K562 (cell line): ENCODE measurements at regions not wholly inside any gene's neighbourhood (a gene's known extent, or its start where the extent isn't known, plus 50 kb on each side); places are given as distances from the start of the nearest gene placed in this dataset.

Source experiments
- ATAC-seq: fragments of 200-7000 bp; cut with Tn5 transposase; 3 replicates; pipeline ENCODE4 v1.9.1; 2020; ENCODE audit warnings: moderate library complexity
- BruUV-seq: library from RNA; stranded (reverse); fragments of 400-500 nt; replicated peaks from 2 replicates; lab custom pipeline; 2021; lab: Mats Ljungman, UMichigan
- CTCF ChIA-PET: fragments of 300-600 bp; formaldehyde crosslinking; extraction: SDS; loops from one replicate; lab custom pipeline; 2021; ENCODE audit warnings: low intra/inter-chr PET ratio; lab: Yijun Ruan, JAX
- POLR2A ChIA-PET: fragments of 300-600, 350-650 bp; sonication (Branson Sonifier 250); formaldehyde crosslinking; extraction: SDS; loops from one replicate; lab custom pipeline; 2021; ENCODE audit warnings: antibody characterized with exemption, inconsistent platforms; lab: Yijun Ruan, JAX
- DNase-seq, 4 experiments: peaks; one replicate each; pipeline versions ENCODE4 v3.0.0 to v3.0.0-alpha.2; 2011 to 2018; ENCODE audit warnings: low spot score in 3 of 4, mixed read lengths in 3 of 4; ENCODE audit errors: extremely low read depth in 1 of 4
- FAIRE-seq: peaks from 2 replicates; lab custom pipeline; 2011; peaks lifted over from hg19 to GRCh38; lab: Jason Lieb, UNC
- H2AFZ ChIP-seq: 2 replicates; pipeline ENCODE4 v1.6.0; 2011; ENCODE audit warnings: low read depth, low read length, control low read depth, inconsistent platforms
- H3K27ac ChIP-seq: fragments of 200-600 bp; 3 replicates; pipeline ENCODE4 v1.8.0; 2011; ENCODE audit warnings: low read depth, mild to moderate bottlenecking, control low read depth, inconsistent platforms, low read length, moderate library complexity, mixed read lengths; ENCODE audit errors: extremely low read depth
- H3K27me3 ChIP-seq, 2 experiments: fragments of 300-600 bp in 1 of 2; 2 replicates in 1 of 2; 3 replicates in 1 of 2; pipeline versions ENCODE4 v1.6.0 to v1.8.0; 2011; ENCODE audit warnings: inconsistent platforms in 2 of 2, low read length in 2 of 2, mild to moderate bottlenecking in 1 of 2, mixed read lengths in 1 of 2, moderate library complexity in 1 of 2; ENCODE audit not compliant: control insufficient read depth in 2 of 2, insufficient read depth in 2 of 2
- H3K36me3 ChIP-seq: fragments of 300-600 bp; 3 replicates; pipeline ENCODE4 v1.8.0; 2011; ENCODE audit warnings: mild to moderate bottlenecking, low read length, inconsistent platforms; ENCODE audit not compliant: control insufficient read depth, insufficient read depth
- H3K4me1 ChIP-seq, 2 experiments: fragments of 200-600 bp in 1 of 2; replicated peaks in 1 of 2; 2 replicates in 1 of 2; 3 replicates in 1 of 2; pipeline versions ENCODE4 v1.5.1 to v1.8.0; 2011; ENCODE audit warnings: inconsistent platforms in 2 of 2, low read length in 2 of 2, mild to moderate bottlenecking in 1 of 2, mixed read lengths in 1 of 2, moderate library complexity in 1 of 2; ENCODE audit not compliant: control insufficient read depth in 2 of 2, insufficient read depth in 2 of 2
- H3K4me2 ChIP-seq: 2 replicates; pipeline ENCODE4 v1.6.1; 2011; ENCODE audit warnings: low read length, control low read depth, inconsistent platforms, mixed read lengths; ENCODE audit not compliant: insufficient read depth
- H3K4me3 ChIP-seq: fragments of 200-600 bp; sonication (generic), shearing (Covaris generic); 2 replicates; pipeline ENCODE4 v1.5.1; 2016; ENCODE audit warnings: control low read depth, inconsistent platforms
- H3K79me2 ChIP-seq: fragments of 200-600 bp; 3 replicates; pipeline ENCODE4 v1.8.0; 2011; ENCODE audit warnings: low read length, inconsistent platforms; ENCODE audit not compliant: control insufficient read depth, insufficient read depth
- H3K9ac ChIP-seq, 2 experiments: 2 replicates each; pipeline versions ENCODE4 v1.6.0 to v1.6.1; 2011; ENCODE audit warnings: low read depth in 2 of 2, low read length in 2 of 2, control low read depth in 1 of 2, inconsistent platforms in 1 of 2, mild to moderate bottlenecking in 1 of 2, mixed read lengths in 1 of 2; ENCODE audit not compliant: insufficient read depth in 1 of 2
- H3K9me1 ChIP-seq: one replicate; pipeline ENCODE4 v1.6.0; 2011; ENCODE audit warnings: inconsistent platforms, mild to moderate bottlenecking, low read length, moderate library complexity; ENCODE audit not compliant: control insufficient read depth, insufficient read depth
- H3K9me3 ChIP-seq: replicated peaks from 2 replicates; pipeline ENCODE4 v1.5.1; 2011; ENCODE audit warnings: low read depth, low read length, inconsistent platforms; ENCODE audit not compliant: control insufficient read depth, insufficient read depth
- H4K20me1 ChIP-seq: replicated peaks from 2 replicates; pipeline ENCODE4 v1.6.1; 2011; ENCODE audit warnings: low read length, inconsistent platforms, mixed read lengths; ENCODE audit not compliant: control insufficient read depth, insufficient read depth
- GTF2A2 ChIP-seq: IDR thresholded peaks from 2 replicates; pipeline ENCODE4 v1.6.1; 2016; ENCODE audit warnings: mild to moderate bottlenecking, missing genetic modification characterization, missing compliant biosample characterization
- KDM4B ChIP-seq, 2 experiments: fragments of 450-650 bp in 1 of 2; sonication (generic) in 1 of 2; IDR thresholded peaks; 2 replicates each; pipeline ENCODE4 v1.6.1; 2016 to 2017; ENCODE audit warnings: borderline replicate concordance in 2 of 2, antibody characterized with exemption in 1 of 2, low read depth in 1 of 2, mild to moderate bottlenecking in 1 of 2
- MTA2 ChIP-seq: fragments of 450-650 bp; IDR thresholded peaks from 2 replicates; pipeline ENCODE4 v1.6.1; 2016; ENCODE audit warnings: low read depth
- PTRF ChIP-seq: fragments of 450-650 bp; IDR thresholded peaks from 2 replicates; pipeline ENCODE4 v1.6.1; 2016; ENCODE audit warnings: mild to moderate bottlenecking, missing genetic modification characterization, missing compliant biosample characterization
- SETDB1 ChIP-seq: IDR thresholded peaks from one replicate; pipeline ENCODE4 v1.6.1; 2012; ENCODE audit warnings: low read length, control low read depth, inconsistent platforms
- SRSF9 ChIP-seq: fragments of 200-400 bp; formaldehyde crosslinking; IDR thresholded peaks from 2 replicates; pipeline ENCODE4 v1.6.1; 2017; ENCODE audit warnings: low read depth, low read length, borderline replicate concordance
- ZNF57 ChIP-seq: fragments of 450-650 bp; formaldehyde crosslinking; IDR thresholded peaks from 2 replicates; pipeline ENCODE4 v1.4.0; 2020; ENCODE audit warnings: mild to moderate bottlenecking, moderate library complexity
- WGBS: fragments of 100-300 bp; shearing (Covaris generic); methylation state at CpG from one replicate; pipeline ENCODE4 v1.1.6; 2016; ENCODE audit warnings: low coverage, mixed read lengths; ENCODE audit not compliant: insufficient coverage; ENCODE audit errors: missing lambda C conversion rate; 5-methylcytosine and 5-hydroxymethylcytosine counted together
- in situ Hi-C: fragments of 300-500 bp; cut with MboI; formaldehyde crosslinking; loops from 4 replicates; pipeline ENCODE4 v1.15.0; 2018; ENCODE audit warnings: inconsistent platforms, mixed read lengths
- intact Hi-C: fragments of 100-400 bp; cut with micrococcal nuclease; formaldehyde crosslinking; loops from 2 replicates; pipeline ENCODE4 v1.14.2; 2022
- TF ChIP-seq, protein P1 (sequence below): fragments of 250-450 bp; sonication (Bioruptor Pico); IDR thresholded peaks from 2 replicates; pipeline ENCODE4 v1.5.0; 2020; ENCODE audit warnings: mild to moderate bottlenecking, borderline replicate concordance
- TF ChIP-seq, protein P2 (sequence below): fragments of 200-800 bp; sonication (Bioruptor generic); IDR thresholded peaks from 2 replicates; pipeline ENCODE4 v1.6.1; 2016; ENCODE audit warnings: missing genetic modification characterization, missing compliant biosample characterization

DNA sequence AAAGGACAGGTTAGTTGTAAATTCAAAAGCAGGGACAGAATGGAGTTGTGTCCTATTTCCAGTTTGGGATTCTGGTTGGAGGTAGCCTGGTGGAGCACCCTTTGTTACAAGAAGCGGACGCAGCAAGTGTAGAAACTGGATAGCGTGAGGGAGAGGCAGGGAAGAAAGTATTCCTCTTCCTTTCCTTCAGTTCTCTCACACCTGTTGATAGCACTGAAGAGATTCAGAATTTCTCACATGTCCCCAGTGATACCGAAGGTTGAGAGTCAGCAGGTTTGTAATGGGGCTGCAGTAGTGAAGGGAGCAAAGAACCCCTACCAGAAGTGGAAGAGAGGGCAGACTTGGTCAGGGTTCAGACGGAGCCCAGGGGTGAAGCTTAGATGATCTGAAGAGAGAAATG, 399.2 kb downstream of the SPRY2 start:
- no peaks in the 10 kb centered on the region for H3K27me3 ChIP-seq
- 0% methylated on average over 5 of the region's 5 CpGs for WGBS
- intact Hi-C loops (no loop called here), in situ Hi-C loops (no loop called here)
- POLR2A ChIA-PET: no interaction called here
- BruUV-seq: no TSS peak
- no peak overlapping the region for H3K4me3 ChIP-seq
- no peaks in the 10 kb centered on the region for H3K36me3 ChIP-seq
- no peak for FAIRE-seq
- no peak overlapping the region for H2AFZ ChIP-seq
- H3K4me2 ChIP-seq: no peak overlapping the region
- no peaks in the 10 kb centered on the region for H3K79me2 ChIP-seq
- H4K20me1 ChIP-seq: no peaks in the 10 kb centered on the region
- H3K9me1 ChIP-seq: no peaks in the 10 kb centered on the region
- no peak for ATAC-seq
- H3K9ac ChIP-seq: no peak overlapping the region
- CTCF ChIA-PET: no interaction called here
- no peak for DNase-seq
- TF ChIP-seq, protein P1, sequence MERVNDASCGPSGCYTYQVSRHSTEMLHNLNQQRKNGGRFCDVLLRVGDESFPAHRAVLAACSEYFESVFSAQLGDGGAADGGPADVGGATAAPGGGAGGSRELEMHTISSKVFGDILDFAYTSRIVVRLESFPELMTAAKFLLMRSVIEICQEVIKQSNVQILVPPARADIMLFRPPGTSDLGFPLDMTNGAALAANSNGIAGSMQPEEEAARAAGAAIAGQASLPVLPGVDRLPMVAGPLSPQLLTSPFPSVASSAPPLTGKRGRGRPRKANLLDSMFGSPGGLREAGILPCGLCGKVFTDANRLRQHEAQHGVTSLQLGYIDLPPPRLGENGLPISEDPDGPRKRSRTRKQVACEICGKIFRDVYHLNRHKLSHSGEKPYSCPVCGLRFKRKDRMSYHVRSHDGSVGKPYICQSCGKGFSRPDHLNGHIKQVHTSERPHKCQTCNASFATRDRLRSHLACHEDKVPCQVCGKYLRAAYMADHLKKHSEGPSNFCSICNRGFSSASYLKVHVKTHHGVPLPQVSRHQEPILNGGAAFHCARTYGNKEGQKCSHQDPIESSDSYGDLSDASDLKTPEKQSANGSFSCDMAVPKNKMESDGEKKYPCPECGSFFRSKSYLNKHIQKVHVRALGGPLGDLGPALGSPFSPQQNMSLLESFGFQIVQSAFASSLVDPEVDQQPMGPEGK (CRISPR knock-in tag): no peak
- H3K9me3 ChIP-seq: no peaks in the 10 kb centered on the region
- H3K27ac ChIP-seq: no peak overlapping the region
- H3K4me1 ChIP-seq: no peaks in the 10 kb centered on the region

DNA sequence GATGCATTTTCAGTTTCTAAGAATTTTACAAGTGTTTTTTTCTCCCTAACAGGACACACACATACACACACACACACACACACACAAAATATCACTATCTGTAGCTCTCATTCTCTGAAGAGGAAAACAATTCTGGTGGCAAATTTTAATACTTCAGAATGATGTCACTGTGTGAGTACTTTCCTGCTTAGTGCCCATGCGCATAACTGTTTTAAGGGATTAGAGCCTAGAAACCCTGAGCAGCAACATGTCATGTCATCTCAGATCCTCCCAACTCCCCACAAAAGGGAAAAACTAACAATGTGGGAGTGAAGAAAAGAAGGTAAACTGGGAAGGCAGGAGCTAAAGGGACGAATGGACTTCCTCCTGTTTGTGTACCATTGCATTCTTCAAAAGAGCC, 401.2 kb downstream of the SPRY2 start:
- no peak for FAIRE-seq
- no peak overlapping the region for H2AFZ ChIP-seq
- intact Hi-C loops (no loop called here), in situ Hi-C loops (no loop called here)
- H4K20me1 ChIP-seq: no peaks in the 10 kb centered on the region
- ChIA-PET CTCF (no interaction called here), POLR2A (no interaction called here)
- H3K27ac ChIP-seq: no peak overlapping the region
- no peaks in the 10 kb centered on the region for H3K4me1 ChIP-seq
- no peak for ATAC-seq
- H3K9me3 ChIP-seq: no peaks in the 10 kb centered on the region
- DNase-seq: no peak
- no peak overlapping the region for H3K9ac ChIP-seq
- H3K36me3 ChIP-seq: no peaks in the 10 kb centered on the region
- 31% methylated on average over 2 of the region's 2 CpGs for WGBS
- no peak overlapping the region for H3K4me3 ChIP-seq
- no peaks in the 10 kb centered on the region for H3K27me3 ChIP-seq
- no peak overlapping the region for H3K4me2 ChIP-seq
- no TSS peak for BruUV-seq
- H3K9me1 ChIP-seq: no peaks in the 10 kb centered on the region
- no peaks in the 10 kb centered on the region for H3K79me2 ChIP-seq
- TF ChIP-seq KDM4B (IDR thresholded peaks at IDR 0.05; ENCODE audit: borderline replicate concordance in 2 of 2, low read depth in 1 of 2): no peak
- TF ChIP-seq ZNF57: no peak
- no peak for TF ChIP-seq MTA2
- TF ChIP-seq, protein P2, sequence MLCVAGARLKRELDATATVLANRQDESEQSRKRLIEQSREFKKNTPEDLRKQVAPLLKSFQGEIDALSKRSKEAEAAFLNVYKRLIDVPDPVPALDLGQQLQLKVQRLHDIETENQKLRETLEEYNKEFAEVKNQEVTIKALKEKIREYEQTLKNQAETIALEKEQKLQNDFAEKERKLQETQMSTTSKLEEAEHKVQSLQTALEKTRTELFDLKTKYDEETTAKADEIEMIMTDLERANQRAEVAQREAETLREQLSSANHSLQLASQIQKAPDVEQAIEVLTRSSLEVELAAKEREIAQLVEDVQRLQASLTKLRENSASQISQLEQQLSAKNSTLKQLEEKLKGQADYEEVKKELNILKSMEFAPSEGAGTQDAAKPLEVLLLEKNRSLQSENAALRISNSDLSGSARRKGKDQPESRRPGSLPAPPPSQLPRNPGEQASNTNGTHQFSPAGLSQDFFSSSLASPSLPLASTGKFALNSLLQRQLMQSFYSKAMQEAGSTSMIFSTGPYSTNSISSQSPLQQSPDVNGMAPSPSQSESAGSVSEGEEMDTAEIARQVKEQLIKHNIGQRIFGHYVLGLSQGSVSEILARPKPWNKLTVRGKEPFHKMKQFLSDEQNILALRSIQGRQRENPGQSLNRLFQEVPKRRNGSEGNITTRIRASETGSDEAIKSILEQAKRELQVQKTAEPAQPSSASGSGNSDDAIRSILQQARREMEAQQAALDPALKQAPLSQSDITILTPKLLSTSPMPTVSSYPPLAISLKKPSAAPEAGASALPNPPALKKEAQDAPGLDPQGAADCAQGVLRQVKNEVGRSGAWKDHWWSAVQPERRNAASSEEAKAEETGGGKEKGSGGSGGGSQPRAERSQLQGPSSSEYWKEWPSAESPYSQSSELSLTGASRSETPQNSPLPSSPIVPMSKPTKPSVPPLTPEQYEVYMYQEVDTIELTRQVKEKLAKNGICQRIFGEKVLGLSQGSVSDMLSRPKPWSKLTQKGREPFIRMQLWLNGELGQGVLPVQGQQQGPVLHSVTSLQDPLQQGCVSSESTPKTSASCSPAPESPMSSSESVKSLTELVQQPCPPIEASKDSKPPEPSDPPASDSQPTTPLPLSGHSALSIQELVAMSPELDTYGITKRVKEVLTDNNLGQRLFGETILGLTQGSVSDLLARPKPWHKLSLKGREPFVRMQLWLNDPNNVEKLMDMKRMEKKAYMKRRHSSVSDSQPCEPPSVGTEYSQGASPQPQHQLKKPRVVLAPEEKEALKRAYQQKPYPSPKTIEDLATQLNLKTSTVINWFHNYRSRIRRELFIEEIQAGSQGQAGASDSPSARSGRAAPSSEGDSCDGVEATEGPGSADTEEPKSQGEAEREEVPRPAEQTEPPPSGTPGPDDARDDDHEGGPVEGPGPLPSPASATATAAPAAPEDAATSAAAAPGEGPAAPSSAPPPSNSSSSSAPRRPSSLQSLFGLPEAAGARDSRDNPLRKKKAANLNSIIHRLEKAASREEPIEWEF (CRISPR knock-in tag): no peak
- no peak for TF ChIP-seq SETDB1
- no peak for TF ChIP-seq SRSF9
- no peak for TF ChIP-seq GTF2A2 (tag)
- TF ChIP-seq PTRF (tag): no peak
